AG10803 (cell line): ENCODE measurements at regions not wholly inside any gene's neighbourhood (a gene's known extent, or its start where the extent isn't known, plus 50 kb on each side); places are given as distances from the start of the nearest gene placed in this dataset.

Source experiments
- DNase-seq: peaks from one replicate; pipeline ENCODE4 v3.0.0; 2010; ENCODE audit warnings: low read depth
- H3K4me3 ChIP-seq: 2 replicates; pipeline ENCODE4 v1.5.1; 2011; ENCODE audit warnings: mild to moderate bottlenecking, low read length, control low read depth
- TF ChIP-seq, protein P1 (sequence below): conservative IDR thresholded peaks from 2 replicates; pipeline ENCODE4 v1.5.1; 2011; ENCODE audit warnings: mild to moderate bottlenecking, low read length, control low read depth, inconsistent platforms

DNA sequence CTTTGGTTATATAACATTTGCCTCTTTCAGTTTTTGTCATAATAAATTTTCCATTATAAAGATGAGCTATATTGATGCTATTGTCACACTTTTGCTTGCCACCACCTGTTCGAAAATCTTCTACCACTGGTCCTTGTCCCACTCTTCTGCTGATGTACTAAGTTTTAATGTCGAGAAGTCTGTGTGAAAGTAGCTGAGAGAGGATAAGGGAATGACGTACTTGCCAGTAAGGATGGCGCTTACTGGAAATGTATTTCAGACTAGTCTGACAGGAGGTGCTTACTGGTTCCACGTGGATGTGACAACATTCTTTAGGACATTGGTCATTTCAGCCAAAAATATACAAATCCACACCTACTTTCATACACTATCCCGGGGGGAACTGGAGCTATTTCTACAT is 132.7 kb upstream of the NR3C2 start:
- DNase-seq, result no peak
- TF ChIP-seq, protein P1, sequence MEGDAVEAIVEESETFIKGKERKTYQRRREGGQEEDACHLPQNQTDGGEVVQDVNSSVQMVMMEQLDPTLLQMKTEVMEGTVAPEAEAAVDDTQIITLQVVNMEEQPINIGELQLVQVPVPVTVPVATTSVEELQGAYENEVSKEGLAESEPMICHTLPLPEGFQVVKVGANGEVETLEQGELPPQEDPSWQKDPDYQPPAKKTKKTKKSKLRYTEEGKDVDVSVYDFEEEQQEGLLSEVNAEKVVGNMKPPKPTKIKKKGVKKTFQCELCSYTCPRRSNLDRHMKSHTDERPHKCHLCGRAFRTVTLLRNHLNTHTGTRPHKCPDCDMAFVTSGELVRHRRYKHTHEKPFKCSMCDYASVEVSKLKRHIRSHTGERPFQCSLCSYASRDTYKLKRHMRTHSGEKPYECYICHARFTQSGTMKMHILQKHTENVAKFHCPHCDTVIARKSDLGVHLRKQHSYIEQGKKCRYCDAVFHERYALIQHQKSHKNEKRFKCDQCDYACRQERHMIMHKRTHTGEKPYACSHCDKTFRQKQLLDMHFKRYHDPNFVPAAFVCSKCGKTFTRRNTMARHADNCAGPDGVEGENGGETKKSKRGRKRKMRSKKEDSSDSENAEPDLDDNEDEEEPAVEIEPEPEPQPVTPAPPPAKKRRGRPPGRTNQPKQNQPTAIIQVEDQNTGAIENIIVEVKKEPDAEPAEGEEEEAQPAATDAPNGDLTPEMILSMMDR, result no peak
- H3K4me3 ChIP-seq, result no peak overlapping the region

DNA sequence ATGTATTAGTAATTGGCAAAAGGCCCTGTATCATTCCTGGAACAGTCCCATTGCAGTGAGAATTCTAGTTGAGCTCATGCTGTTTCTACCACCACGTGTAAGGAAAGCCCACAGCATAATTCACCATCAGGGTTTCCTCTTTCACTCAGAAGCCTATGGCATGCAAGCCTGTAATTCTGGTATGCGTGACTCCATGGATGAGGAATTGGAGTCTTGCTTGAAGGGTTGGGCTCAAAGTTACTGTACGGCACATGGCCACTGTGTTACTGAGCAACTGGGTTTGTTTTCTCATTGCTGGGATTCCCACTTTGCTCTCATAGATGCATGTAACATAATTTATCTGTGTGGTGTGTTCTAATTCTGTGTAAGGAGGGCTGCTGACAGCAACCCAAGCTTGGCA is 132.3 kb upstream of the NR3C2 start:
- H3K4me3 ChIP-seq, result no peak overlapping the region
- peak; percentile 60 for DNase-seq
- TF ChIP-seq, protein P1, result no peak

DNA sequence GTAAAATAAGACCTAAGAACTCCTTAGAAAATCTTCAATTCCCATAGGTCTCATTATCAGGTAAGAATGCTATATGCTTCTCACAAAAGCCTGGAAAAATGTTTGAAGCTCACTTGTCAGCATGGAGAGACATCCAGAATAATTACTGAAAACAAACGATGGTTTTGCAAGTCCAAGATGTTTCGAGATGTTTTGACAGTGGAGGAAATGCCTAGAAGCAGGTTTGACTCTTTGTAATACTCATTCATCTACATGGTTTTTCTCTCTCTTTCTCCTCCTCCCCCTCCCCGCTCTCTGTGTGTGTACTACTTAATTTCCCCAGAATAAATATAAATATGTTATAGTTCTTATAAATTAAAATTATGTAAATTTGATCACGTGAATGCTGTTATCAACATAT is 131.9 kb upstream of the NR3C2 start:
- TF ChIP-seq, protein P1, result no peak
- DNase-seq, result no peak
- H3K4me3 ChIP-seq, result no peak overlapping the region

DNA sequence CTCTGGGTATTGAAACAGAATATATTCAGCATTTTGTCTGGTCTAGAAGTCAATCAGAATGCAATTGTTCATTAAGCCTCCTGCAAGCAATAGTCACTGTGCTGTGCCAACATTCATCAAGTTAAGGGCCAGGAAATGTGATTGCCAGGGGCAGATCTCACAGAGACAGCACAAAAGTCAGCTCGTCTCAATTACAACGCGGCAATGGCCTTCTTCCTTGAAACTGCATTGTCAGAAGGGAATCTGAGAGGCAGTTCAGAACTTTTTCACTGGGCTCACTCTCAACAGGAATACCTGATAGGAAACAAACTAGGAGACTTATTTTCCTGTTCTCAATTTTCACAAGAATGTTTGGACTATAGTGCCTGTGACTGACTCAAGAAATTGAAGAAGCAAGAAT is 131.1 kb upstream of the NR3C2 start:
- no peak overlapping the region for H3K4me3 ChIP-seq
- no peak for DNase-seq
- TF ChIP-seq, protein P1, result no peak

DNA sequence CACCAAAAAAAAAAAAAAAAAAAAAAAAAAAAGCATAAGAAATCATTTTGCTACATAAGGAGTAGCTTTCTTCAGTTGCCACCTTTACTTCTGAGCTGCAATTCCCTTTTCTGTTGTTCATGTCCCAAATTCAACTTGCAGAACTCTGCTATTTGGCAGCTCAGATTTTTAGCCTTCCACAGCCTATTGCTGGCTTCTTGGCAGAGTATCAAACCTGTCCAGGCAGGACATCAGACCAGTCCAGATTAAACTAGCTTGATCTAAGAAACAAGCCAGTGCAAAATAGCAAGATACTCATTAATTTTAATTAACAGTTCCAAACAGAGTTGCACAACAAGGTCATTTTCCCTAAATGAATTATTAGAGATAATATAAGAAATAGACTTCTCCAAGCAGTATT is 123.6 kb upstream of the NR3C2 start:
- H3K4me3 ChIP-seq, result no peak overlapping the region
- TF ChIP-seq, protein P1, result no peak
- no peak for DNase-seq

DNA sequence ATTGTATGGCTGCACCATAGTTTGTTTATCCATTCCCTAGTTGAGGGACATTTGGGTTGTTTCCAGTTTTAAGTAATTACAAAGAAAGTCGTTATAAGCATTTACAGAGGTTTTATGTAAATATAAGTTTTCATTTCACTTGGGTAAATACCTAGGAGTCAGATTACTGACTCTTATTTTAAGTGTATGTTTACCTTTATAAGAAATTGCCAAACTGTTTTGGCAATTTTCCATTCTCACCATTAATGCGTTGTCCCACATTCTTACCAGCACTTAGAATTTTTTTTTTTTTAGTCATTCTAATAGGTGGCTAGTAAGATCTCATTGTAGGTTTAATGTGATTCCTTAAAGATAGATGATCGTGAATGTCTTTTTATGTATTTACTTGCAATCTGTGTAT is 121.5 kb upstream of the NR3C2 start:
- no peak for DNase-seq
- no peak overlapping the region for H3K4me3 ChIP-seq
- TF ChIP-seq, protein P1, result no peak

DNA sequence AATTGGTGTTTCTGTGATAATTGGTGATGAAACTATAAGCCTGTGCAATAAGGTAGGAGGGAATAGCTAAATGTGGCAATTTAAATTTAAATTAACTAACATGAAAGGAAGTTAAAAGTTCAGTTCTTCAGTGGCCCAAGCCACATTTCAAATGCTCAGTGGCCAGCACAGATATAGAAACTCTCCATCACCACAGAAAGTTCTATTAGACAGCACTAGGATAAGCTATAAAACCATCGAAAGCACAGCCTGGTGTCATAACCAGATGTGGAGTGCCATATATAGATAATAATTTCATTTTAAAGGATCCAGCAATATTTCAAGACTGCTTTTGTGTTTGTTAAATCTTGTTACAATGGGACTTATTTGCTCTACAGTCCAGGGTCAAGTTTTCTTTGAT is 119.3 kb upstream of the NR3C2 start:
- TF ChIP-seq, protein P1, result no peak
- H3K4me3 ChIP-seq, result no peak overlapping the region

More for the DNA sequence above, 119.3 kb upstream of the NR3C2 start:
- DNase-seq, result no peak
